T-helper 2 cell treated with Interferon-gamma antibody and Interleukin-4, amounts not matched to agents 5 μg/mL and 100 μg/mL, for 36 hours (primary cell): ENCODE measurements at regions not wholly inside any gene's neighbourhood (a gene's known extent, or its start where the extent isn't known, plus 50 kb on each side); places are given as distances from the start of the nearest gene placed in this dataset.

ENCODE experiments used
- DNase-seq: peaks from one replicate; pipeline ENCODE4 v3.0.0; 2021; ENCODE audit warnings: low spot score
- H3K27ac Mint-ChIP-seq: one replicate; pipeline ENCODE4 v1.8.0; 2021; ENCODE audit warnings: mild to moderate bottlenecking, mixed read lengths
- H3K27me3 Mint-ChIP-seq: one replicate; pipeline ENCODE4 v1.8.0; 2021; ENCODE audit warnings: low read depth, mixed read lengths
- H3K36me3 Mint-ChIP-seq: one replicate; pipeline ENCODE4 v1.8.0; 2021; ENCODE audit warnings: low read depth, mixed read lengths
- H3K4me1 Mint-ChIP-seq: one replicate; pipeline ENCODE4 v1.8.0; 2021; ENCODE audit warnings: low read depth, mixed read lengths
- H3K4me3 Mint-ChIP-seq: one replicate; pipeline ENCODE4 v1.8.0; 2022; ENCODE audit warnings: mild to moderate bottlenecking, moderate library complexity, mixed read lengths
- H3K9me3 Mint-ChIP-seq: one replicate; pipeline ENCODE4 v1.8.0; 2021; ENCODE audit warnings: mixed read lengths

- Mint-ChIP-seq H3K27ac (no peak overlapping the region), H3K9me3 (no peaks in the 10 kb centered on the region), H3K27me3 (no peaks in the 10 kb centered on the region), H3K4me3 (no peak overlapping the region), H3K4me1 (no peaks in the 10 kb centered on the region), H3K36me3 (peaks cover 24% of the 10 kb centered on the region)
- no peak for DNase-seq
These were observed 125.3 kb downstream of the ZFP36L2 start for GRCh38 chr2:43100883-43101662.

- no peak for DNase-seq
- Mint-ChIP-seq H3K27me3 (no peaks in the 10 kb centered on the region), H3K4me3 (no peak overlapping the region), H3K36me3 (peaks cover 24% of the 10 kb centered on the region), H3K4me1 (no peaks in the 10 kb centered on the region), H3K9me3 (no peaks in the 10 kb centered on the region), H3K27ac (no peak overlapping the region)
These were observed 126.0 kb downstream of the ZFP36L2 start for GRCh38 chr2:43100362-43100882.

GRCh38 chr2:43099797-43100196, 126.6 kb downstream of the ZFP36L2 start:
- H3K4me1 Mint-ChIP-seq, result no peaks in the 10 kb centered on the region
- H3K9me3 Mint-ChIP-seq, result no peaks in the 10 kb centered on the region
- no peak for DNase-seq
- H3K27me3 Mint-ChIP-seq, result no peaks in the 10 kb centered on the region
- no peak overlapping the region for H3K4me3 Mint-ChIP-seq
- H3K36me3 Mint-ChIP-seq, result peaks cover 22% of the 10 kb centered on the region
- H3K27ac Mint-ChIP-seq, result no peak overlapping the region

GRCh38 chr2:43098539-43098938, 127.9 kb downstream of the ZFP36L2 start:
- Mint-ChIP-seq H3K4me3 (no peak overlapping the region), H3K36me3 (peaks cover 24% of the 10 kb centered on the region), H3K27me3 (no peaks in the 10 kb centered on the region), H3K27ac (no peak overlapping the region), H3K9me3 (peaks cover 4% of the 10 kb centered on the region), H3K4me1 (no peaks in the 10 kb centered on the region)
- DNase-seq, result no peak

GRCh38 chr2:43097644-43098408, 128.6 kb downstream of the ZFP36L2 start:
- no peak for DNase-seq
- Mint-ChIP-seq H3K36me3 (peaks cover 26% of the 10 kb centered on the region), H3K9me3 (peaks cover 4% of the 10 kb centered on the region), H3K27me3 (no peaks in the 10 kb centered on the region), H3K4me3 (no peak overlapping the region), H3K27ac (no peak overlapping the region), H3K4me1 (no peaks in the 10 kb centered on the region)

GRCh38 chr2:43095533-43096295, 130.7 kb downstream of the ZFP36L2 start:
- no peak overlapping the region for H3K27ac Mint-ChIP-seq
- no peak overlapping the region for H3K4me3 Mint-ChIP-seq
- no peak for DNase-seq
- H3K36me3 Mint-ChIP-seq, result peaks cover 31% of the 10 kb centered on the region
- peaks cover 11% of the 10 kb centered on the region for H3K9me3 Mint-ChIP-seq
- H3K27me3 Mint-ChIP-seq, result no peaks in the 10 kb centered on the region
- H3K4me1 Mint-ChIP-seq, result no peaks in the 10 kb centered on the region

GRCh38 chr2:43092520-43093179, 133.8 kb downstream of the ZFP36L2 start:
- Mint-ChIP-seq H3K9me3 (peaks cover 16% of the 10 kb centered on the region), H3K4me3 (no peak overlapping the region), H3K27me3 (no peaks in the 10 kb centered on the region), H3K4me1 (no peaks in the 10 kb centered on the region), H3K27ac (no peak overlapping the region), H3K36me3 (peaks cover 29% of the 10 kb centered on the region)
- DNase-seq, result no peak

GRCh38 chr2:43090317-43090716, 136.1 kb downstream of the ZFP36L2 start:
- Mint-ChIP-seq H3K9me3 (peaks cover 16% of the 10 kb centered on the region), H3K27ac (no peak overlapping the region), H3K27me3 (no peaks in the 10 kb centered on the region), H3K36me3 (peaks cover 19% of the 10 kb centered on the region), H3K4me1 (no peaks in the 10 kb centered on the region), H3K4me3 (no peak overlapping the region)
- no peak for DNase-seq

GRCh38 chr2:43088143-43089073, 138.0 kb downstream of the ZFP36L2 start:
- Mint-ChIP-seq H3K9me3 (peaks cover 12% of the 10 kb centered on the region), H3K36me3 (peaks cover 11% of the 10 kb centered on the region), H3K4me3 (no peak overlapping the region), H3K27ac (no peak overlapping the region), H3K27me3 (no peaks in the 10 kb centered on the region), H3K4me1 (no peaks in the 10 kb centered on the region)
- no peak for DNase-seq

GRCh38 chr2:43087413-43087812, 139.0 kb downstream of the ZFP36L2 start:
- no peaks in the 10 kb centered on the region for H3K27me3 Mint-ChIP-seq

GRCh38 chr2:43086451-43087221, 139.8 kb downstream of the ZFP36L2 start:
- H3K36me3 Mint-ChIP-seq, result peaks cover 4% of the 10 kb centered on the region
- H3K27me3 Mint-ChIP-seq, result no peaks in the 10 kb centered on the region
- no peak overlapping the region for H3K27ac Mint-ChIP-seq
- no peaks in the 10 kb centered on the region for H3K4me1 Mint-ChIP-seq
- peaks cover 8% of the 10 kb centered on the region for H3K9me3 Mint-ChIP-seq
- no peak overlapping the region for H3K4me3 Mint-ChIP-seq
- DNase-seq, result no peak

More at GRCh38 chr2:43087413-43087812, 139.0 kb downstream of the ZFP36L2 start:
- no peak for DNase-seq
- no peak overlapping the region for H3K27ac Mint-ChIP-seq
- H3K4me3 Mint-ChIP-seq, result no peak overlapping the region
- H3K4me1 Mint-ChIP-seq, result no peaks in the 10 kb centered on the region
- peaks cover 12% of the 10 kb centered on the region for H3K9me3 Mint-ChIP-seq
- peaks cover 7% of the 10 kb centered on the region for H3K36me3 Mint-ChIP-seq

GRCh38 chr2:43085929-43086328, 140.5 kb downstream of the ZFP36L2 start:
- DNase-seq, result no peak
- peaks cover 7% of the 10 kb centered on the region for H3K9me3 Mint-ChIP-seq
- H3K4me1 Mint-ChIP-seq, result no peaks in the 10 kb centered on the region
- no peak overlapping the region for H3K4me3 Mint-ChIP-seq
- H3K27me3 Mint-ChIP-seq, result no peaks in the 10 kb centered on the region
- H3K27ac Mint-ChIP-seq, result no peak overlapping the region
- peaks cover 4% of the 10 kb centered on the region for H3K36me3 Mint-ChIP-seq
